ENCODE measurements at regions not wholly inside any gene's neighbourhood (a gene's known extent, or its start where the extent isn't known, plus 50 kb on each side); places are given as distances from the start of the nearest gene placed in this dataset.

- peak; percentile 24 for DNase-seq (ENCODE audit: low read depth)
These were observed 169.9 kb downstream of the CPE start for GRCh38 chr4:165548702-165549101.

- no peak for DNase-seq (ENCODE audit: low read depth)
These were observed 174.5 kb downstream of the CPE start for GRCh38 chr4:165553221-165553810.

GRCh38 chr4:165555302-165555701 is 176.5 kb downstream of the CPE start:
- DNase-seq (ENCODE audit: low read depth): no peak

GRCh38 chr4:165556383-165556782 is 177.6 kb downstream of the CPE start:
- DNase-seq (ENCODE audit: low read depth): no peak

- no peak for DNase-seq (ENCODE audit: low read depth)
These were observed 182.1 kb downstream of the CPE start for GRCh38 chr4:165560941-165561340.

GRCh38 chr4:165563851-165564250 is 185.0 kb downstream of the CPE start:
- peak; percentile 9 for DNase-seq (ENCODE audit: low read depth)

GRCh38 chr4:165569031-165569430 is 190.2 kb downstream of the CPE start:
- peak; percentile 21 for DNase-seq (ENCODE audit: low read depth)

- DNase-seq (ENCODE audit: low read depth): peak; percentile 16
These were observed 192.7 kb downstream of the CPE start for GRCh38 chr4:165571476-165571875.

- peak; percentile 94 for DNase-seq (ENCODE audit: low read depth)
These were observed 201.6 kb downstream of the CPE start for GRCh38 chr4:165580351-165580905.

GRCh38 chr4:165583341-165583740 is 204.5 kb downstream of the CPE start:
- DNase-seq (ENCODE audit: low read depth): no peak

- no peak for DNase-seq (ENCODE audit: low read depth)
These were observed 206.1 kb downstream of the CPE start for GRCh38 chr4:165584916-165585315.

GRCh38 chr4:165588534-165589315 is 209.9 kb downstream of the CPE start:
- no peak for DNase-seq (ENCODE audit: low read depth)

GRCh38 chr4:165592386-165592785 is 213.6 kb downstream of the CPE start:
- peak; percentile 38 for DNase-seq (ENCODE audit: low read depth)

GRCh38 chr4:165597581-165598480 is 219.0 kb downstream of the CPE start:
- peak; percentile 10 for DNase-seq (ENCODE audit: low read depth)

- DNase-seq (ENCODE audit: low read depth): no peak
These were observed 222.3 kb downstream of the CPE start for GRCh38 chr4:165600959-165601683.

GRCh38 chr4:165602621-165603020 is 223.8 kb downstream of the CPE start:
- DNase-seq (ENCODE audit: low read depth): no peak

GRCh38 chr4:165604181-165604580 is 225.4 kb downstream of the CPE start:
- DNase-seq (ENCODE audit: low read depth): no peak

GRCh38 chr4:165605811-165606210 is 227.0 kb downstream of the CPE start:
- no peak for DNase-seq (ENCODE audit: low read depth)

- no peak for DNase-seq (ENCODE audit: low read depth)
These were observed 227.8 kb downstream of the CPE start for GRCh38 chr4:165606465-165607205.

- no peak for DNase-seq (ENCODE audit: low read depth)
These were observed 230.8 kb downstream of the CPE start for GRCh38 chr4:165609653-165610052.
